D721Med (cell line): ENCODE measurements at regions not wholly inside any gene's neighbourhood (a gene's known extent, or its start where the extent isn't known, plus 50 kb on each side); places are given as distances from the start of the nearest gene placed in this dataset.

Source experiments
- DNase-seq: peaks from one replicate; pipeline ENCODE4 v3.0.0; 2011; ENCODE audit warnings: low spot score; ENCODE audit not compliant: insufficient read length
- FAIRE-seq: peaks from 2 replicates; lab custom pipeline; 2011; peaks lifted over from hg19 to GRCh38; lab: Jason Lieb, UNC
- TF ChIP-seq, protein P1 (sequence below): IDR thresholded peaks from 2 replicates; pipeline ENCODE4 v1.5.1; 2012; ENCODE audit warnings: mild to moderate bottlenecking, control low read depth; ENCODE audit not compliant: insufficient read depth; ENCODE audit errors: missing control alignments

- TF ChIP-seq, protein P1, sequence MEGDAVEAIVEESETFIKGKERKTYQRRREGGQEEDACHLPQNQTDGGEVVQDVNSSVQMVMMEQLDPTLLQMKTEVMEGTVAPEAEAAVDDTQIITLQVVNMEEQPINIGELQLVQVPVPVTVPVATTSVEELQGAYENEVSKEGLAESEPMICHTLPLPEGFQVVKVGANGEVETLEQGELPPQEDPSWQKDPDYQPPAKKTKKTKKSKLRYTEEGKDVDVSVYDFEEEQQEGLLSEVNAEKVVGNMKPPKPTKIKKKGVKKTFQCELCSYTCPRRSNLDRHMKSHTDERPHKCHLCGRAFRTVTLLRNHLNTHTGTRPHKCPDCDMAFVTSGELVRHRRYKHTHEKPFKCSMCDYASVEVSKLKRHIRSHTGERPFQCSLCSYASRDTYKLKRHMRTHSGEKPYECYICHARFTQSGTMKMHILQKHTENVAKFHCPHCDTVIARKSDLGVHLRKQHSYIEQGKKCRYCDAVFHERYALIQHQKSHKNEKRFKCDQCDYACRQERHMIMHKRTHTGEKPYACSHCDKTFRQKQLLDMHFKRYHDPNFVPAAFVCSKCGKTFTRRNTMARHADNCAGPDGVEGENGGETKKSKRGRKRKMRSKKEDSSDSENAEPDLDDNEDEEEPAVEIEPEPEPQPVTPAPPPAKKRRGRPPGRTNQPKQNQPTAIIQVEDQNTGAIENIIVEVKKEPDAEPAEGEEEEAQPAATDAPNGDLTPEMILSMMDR: no peak
- DNase-seq (no peak), FAIRE-seq (no peak)
Observed at GRCh38 chr7:145645135-145645515, 471.5 kb upstream of the CNTNAP2 start.

GRCh38 chr7:145644426-145645134, 472.0 kb upstream of the CNTNAP2 start:
- DNase-seq (no peak), FAIRE-seq (no peak)
- TF ChIP-seq, protein P1: no peak

DNA sequence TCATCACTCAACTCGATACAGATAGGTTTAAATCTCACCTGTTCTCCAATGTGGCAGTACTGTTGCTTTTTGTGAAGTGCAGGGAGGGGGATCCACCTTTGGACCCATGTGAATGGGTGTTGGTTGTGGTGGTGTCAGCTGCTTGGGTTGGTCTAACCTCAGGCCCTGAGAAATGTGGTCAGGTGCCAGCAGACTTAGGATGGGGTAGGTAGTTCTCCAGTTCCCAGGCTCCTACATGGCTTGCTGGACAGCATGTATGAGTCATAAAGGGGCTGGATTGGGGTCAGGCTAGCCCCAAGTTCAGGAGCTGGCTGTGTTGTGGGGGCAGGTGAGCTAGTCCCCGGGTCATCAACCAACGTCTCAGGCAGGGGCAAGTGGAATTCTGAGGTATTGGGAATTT, 472.6 kb upstream of the CNTNAP2 start:
- no peak for FAIRE-seq
- DNase-seq: no peak
- TF ChIP-seq, protein P1: no peak

- FAIRE-seq (no peak), DNase-seq (no peak)
- TF ChIP-seq, protein P1: no peak
Observed at GRCh38 chr7:145633513-145633912, 483.1 kb upstream of the CNTNAP2 start.

DNA sequence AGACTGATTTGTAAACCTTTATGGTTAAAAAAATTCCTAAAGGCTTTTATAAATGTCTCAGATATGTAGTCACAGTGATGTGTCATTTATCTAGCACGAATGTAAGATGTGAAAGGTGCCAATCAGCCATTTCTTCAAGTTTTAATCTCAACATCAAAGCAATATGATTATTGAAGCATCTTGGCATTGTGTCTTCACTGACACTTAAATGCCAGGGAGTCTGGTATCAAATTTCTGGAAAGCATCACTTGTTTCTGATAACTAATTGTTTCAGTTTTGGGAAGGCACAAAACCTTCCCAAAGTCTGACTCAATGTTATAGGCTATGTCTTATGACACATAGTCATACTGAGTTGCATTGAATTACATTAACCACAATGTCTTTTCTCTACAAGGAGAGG, 492.0 kb upstream of the CNTNAP2 start:
- DNase-seq (no peak), FAIRE-seq (no peak)
- TF ChIP-seq, protein P1: no peak

- DNase-seq (no peak), FAIRE-seq (no peak)
- TF ChIP-seq, protein P1: no peak
Observed at GRCh38 chr7:145605963-145606362, 510.6 kb upstream of the CNTNAP2 start.

GRCh38 chr7:145599376-145599775, 517.2 kb upstream of the CNTNAP2 start:
- DNase-seq: no peak
- TF ChIP-seq, protein P1: no peak
- no peak for FAIRE-seq
